H1 (cell line): ENCODE measurements at regions not wholly inside any gene's neighbourhood (a gene's known extent, or its start where the extent isn't known, plus 50 kb on each side); places are given as distances from the start of the nearest gene placed in this dataset.

ENCODE experiments used
- CTCF ChIA-PET: fragments of 300-600 bp; sonication (Branson Sonifier 250); formaldehyde crosslinking; loops from one replicate; lab custom pipeline; 2021; ENCODE audit not compliant: partially characterized antibody; lab: Charles Lee
- POLR2A ChIA-PET: fragments of 300-600 bp; sonication (Branson Sonifier 250); formaldehyde crosslinking; loops from one replicate; lab custom pipeline; 2021; ENCODE audit warnings: inconsistent platforms; ENCODE audit not compliant: partially characterized antibody; lab: Charles Lee
- DNase-seq, 2 experiments: peaks; one replicate each; pipeline versions ENCODE4 v3.0.0 to v3.0.0-alpha.2; 2010 to 2022; ENCODE audit warnings: low spot score in 2 of 2, low read depth in 1 of 2, mixed read lengths in 1 of 2
- FAIRE-seq: peaks from 2 replicates; lab custom pipeline; 2011; peaks lifted over from hg19 to GRCh38; lab: Jason Lieb, UNC
- H2AFZ ChIP-seq: 2 replicates; pipeline ENCODE4 v1.8.1; 2012; ENCODE audit warnings: low read length, inconsistent platforms
- H2AK5ac ChIP-seq: 2 replicates; pipeline ENCODE4 v1.6.1; 2013; ENCODE audit warnings: low read depth, low read length
- H2BK120ac ChIP-seq: replicated peaks from 2 replicates; pipeline ENCODE3; 2013; ENCODE audit warnings: low read depth, low read length, inconsistent platforms
- H2BK12ac ChIP-seq: 2 replicates; pipeline ENCODE4 v1.6.1; 2013; ENCODE audit warnings: low read depth, low read length
- H2BK15ac ChIP-seq: 2 replicates; pipeline ENCODE4 v1.6.1; 2013; ENCODE audit warnings: low read length
- H2BK20ac ChIP-seq: 2 replicates; pipeline ENCODE4 v1.6.1; 2013; ENCODE audit warnings: low read length
- H2BK5ac ChIP-seq: 2 replicates; pipeline ENCODE4 v1.6.1; 2013; ENCODE audit warnings: low read depth, low read length
- H3K14ac ChIP-seq: 2 replicates; pipeline ENCODE4 v1.6.1; 2013; ENCODE audit warnings: inconsistent platforms; ENCODE audit not compliant: insufficient read length
- H3K18ac ChIP-seq: 2 replicates; pipeline ENCODE4 v1.6.1; 2013; ENCODE audit warnings: low read length; ENCODE audit errors: extremely low read depth
- H3K23ac ChIP-seq: 2 replicates; pipeline ENCODE4 v1.6.1; 2013; ENCODE audit warnings: inconsistent platforms; ENCODE audit not compliant: insufficient read length
- H3K23me2 ChIP-seq: 2 replicates; pipeline ENCODE4 v1.6.1; 2013; ENCODE audit warnings: low read depth, low read length
- H3K27ac ChIP-seq: 2 replicates; pipeline ENCODE4 v1.6.1; 2011; ENCODE audit warnings: low read depth, low read length, inconsistent platforms
- H3K27me3 ChIP-seq, 4 experiments: replicated peaks in 1 of 4; 1 replicate in 1 of 4; 2 replicates in 3 of 4; pipeline versions ENCODE4 v1.6.1 to v1.8.1; 2011 to 2013; ENCODE audit warnings: low read length in 3 of 4, mild to moderate bottlenecking in 3 of 4, inconsistent platforms in 2 of 4, mixed read lengths in 2 of 4, moderate library complexity in 1 of 4; ENCODE audit not compliant: control insufficient read depth in 3 of 4, insufficient read depth in 3 of 4; ENCODE audit errors: extremely low read depth in 1 of 4
- H3K36me3 ChIP-seq, 4 experiments: 2 replicates each; pipeline versions ENCODE4 v1.6.1 to v1.8.1; 2011 to 2013; ENCODE audit warnings: mild to moderate bottlenecking in 4 of 4, low read length in 3 of 4, moderate library complexity in 2 of 4, control low read depth in 1 of 4, inconsistent platforms in 1 of 4; ENCODE audit not compliant: insufficient read depth in 4 of 4, control insufficient read depth in 2 of 4
- H3K4ac ChIP-seq: replicated peaks from 2 replicates; pipeline ENCODE3; 2013; ENCODE audit warnings: low read length, low read depth, mixed read lengths, inconsistent platforms; ENCODE audit not compliant: insufficient read length
- H3K4me1 ChIP-seq, 4 experiments: replicated peaks in 1 of 4; 1 replicate in 1 of 4; 2 replicates in 3 of 4; pipeline versions ENCODE4 v1.6.1 to v1.8.1; 2011 to 2013; ENCODE audit warnings: low read length in 3 of 4, inconsistent platforms in 2 of 4, mixed read lengths in 1 of 4; ENCODE audit not compliant: insufficient read depth in 4 of 4, control insufficient read depth in 3 of 4
- H3K4me2 ChIP-seq, 2 experiments: 2 replicates each; pipeline versions ENCODE4 v1.6.1 to v1.8.1; 2011 to 2013; ENCODE audit warnings: low read depth in 2 of 2, low read length in 2 of 2, control low read depth in 1 of 2, inconsistent platforms in 1 of 2, mild to moderate bottlenecking in 1 of 2; ENCODE audit not compliant: insufficient read depth in 1 of 2
- H3K4me3 ChIP-seq, 4 experiments: fragments of 200-600, 300-600 bp in 1 of 4; sonication (generic), shearing (Covaris generic), sonication (Bioruptor Twin) in 1 of 4; 2 replicates each; pipeline versions ENCODE4 v1.5.1 to v1.8.1; 2011 to 2016; ENCODE audit warnings: low read length in 4 of 4, low read depth in 3 of 4, control low read depth in 2 of 4, inconsistent platforms in 2 of 4, mild to moderate bottlenecking in 2 of 4, mixed read lengths in 1 of 4, moderate library complexity in 1 of 4; ENCODE audit not compliant: insufficient read depth in 2 of 4; ENCODE audit errors: extremely low read depth in 1 of 4
- H3K56ac ChIP-seq: replicated peaks from 2 replicates; pipeline ENCODE3; 2013; ENCODE audit warnings: low read depth, mild to moderate bottlenecking, mixed read lengths, low read length, inconsistent platforms; ENCODE audit not compliant: insufficient read length
- H3K79me1 ChIP-seq: 2 replicates; pipeline ENCODE4 v1.6.1; 2013; ENCODE audit warnings: low read depth, low read length, control low read depth
- H3K79me2 ChIP-seq, 2 experiments: 2 replicates each; pipeline versions ENCODE4 v1.6.1 to v1.8.1; 2012 to 2013; ENCODE audit warnings: low read length in 2 of 2, mild to moderate bottlenecking in 2 of 2, inconsistent platforms in 1 of 2; ENCODE audit not compliant: insufficient read depth in 2 of 2, control insufficient read depth in 1 of 2
- H3K9ac ChIP-seq, 4 experiments: replicated peaks in 1 of 4; 1 replicate in 1 of 4; 2 replicates in 3 of 4; pipeline versions ENCODE4 v1.6.1 to v1.8.1; 2011 to 2013; ENCODE audit warnings: low read depth in 3 of 4, low read length in 3 of 4, control low read depth in 2 of 4, mild to moderate bottlenecking in 2 of 4, moderate library complexity in 2 of 4, inconsistent platforms in 1 of 4; ENCODE audit errors: extremely low read depth in 1 of 4
- H3K9me3 ChIP-seq, 2 experiments: 2 replicates each; pipeline versions ENCODE4 v1.6.1 to v1.8.1; 2012 to 2013; ENCODE audit warnings: mild to moderate bottlenecking in 2 of 2, moderate library complexity in 2 of 2, control low read depth in 1 of 2, inconsistent platforms in 1 of 2, low read depth in 1 of 2, low read length in 1 of 2, mixed read lengths in 1 of 2; ENCODE audit not compliant: insufficient read depth in 2 of 2
- H4K20me1 ChIP-seq, 2 experiments: replicated peaks in 1 of 2; 2 replicates each; pipeline versions ENCODE3 to v1.8.1; 2011 to 2013; ENCODE audit warnings: inconsistent platforms in 2 of 2, low read length in 2 of 2, mild to moderate bottlenecking in 1 of 2; ENCODE audit not compliant: insufficient read depth in 2 of 2, control insufficient read depth in 1 of 2
- H4K5ac ChIP-seq: 2 replicates; pipeline ENCODE4 v1.6.1; 2013; ENCODE audit warnings: low read length, low read depth, mixed read lengths, inconsistent platforms; ENCODE audit not compliant: insufficient read length
- H4K8ac ChIP-seq: 2 replicates; pipeline ENCODE4 v1.8.0; 2013; ENCODE audit warnings: mild to moderate bottlenecking, moderate library complexity, low read length, inconsistent platforms; ENCODE audit not compliant: insufficient read depth; ENCODE audit errors: extremely low read depth
- H4K91ac ChIP-seq: replicated peaks from 2 replicates; pipeline ENCODE3; 2013; ENCODE audit warnings: low read length, mixed read lengths, inconsistent platforms; ENCODE audit not compliant: insufficient read length
- SP4 ChIP-seq: IDR thresholded peaks from 2 replicates; pipeline ENCODE4 v1.6.1; 2012; ENCODE audit warnings: low read length, inconsistent platforms
- WGBS, 2 experiments: shearing (Covaris generic) in 1 of 2; methylation state at CpG; one replicate each; pipeline versions ENCODE4 v1.1.6 to v1.1.7; 2013 to 2015; ENCODE audit warnings: low lambda C conversion rate in 2 of 2, mixed read lengths in 2 of 2, inconsistent platforms in 1 of 2, low coverage in 1 of 2, missing lambda C conversion rate in 1 of 2; ENCODE audit not compliant: insufficient replicate concordance in 2 of 2, insufficient coverage in 1 of 2, insufficient read length in 1 of 2; ENCODE audit errors: extremely low coverage in 1 of 2, missing lambda C conversion rate in 1 of 2; 5-methylcytosine and 5-hydroxymethylcytosine counted together

GRCh38 chr12:75754141-75754540, 242.7 kb upstream of the KRR1 start:
- Histone ChIP-seq H2BK20ac (no peak overlapping the region), H3K23me2 (no peaks in the 10 kb centered on the region; the same call in 1 of the 2 replicates), H3K27ac (no peak overlapping the region), H2BK5ac (no peak overlapping the region), H3K79me1 (no peaks in the 10 kb centered on the region), H3K9me3 (no peaks in the 10 kb centered on the region), H2BK12ac (no peak overlapping the region), H3K4me1 (no peaks in the 10 kb centered on the region), H2AK5ac (no peak overlapping the region), H3K9ac (no peak overlapping the region), H3K18ac (no peak overlapping the region), H2BK15ac (no peak overlapping the region), H3K4me2 (no peak overlapping the region), H3K4ac (no peak overlapping the region), H4K5ac (no peak overlapping the region), H2AFZ (no peak overlapping the region), H4K20me1 (no peaks in the 10 kb centered on the region), H3K4me3 (no peak overlapping the region), H3K27me3 (no peaks in the 10 kb centered on the region), H2BK120ac (no peak overlapping the region), H3K56ac (no peak overlapping the region), H3K36me3 (no peaks in the 10 kb centered on the region), H3K23ac (no peak overlapping the region), H4K8ac (no peak overlapping the region), H4K91ac (no peak overlapping the region), H3K79me2 (no peaks in the 10 kb centered on the region), H3K14ac (no peak overlapping the region)
- FAIRE-seq (no peak), DNase-seq (no peak)
- ChIA-PET CTCF (interaction anchor here (0.8 to 1.0 kb wide), 2 partner anchors 9 to 131 kb away, joined by 3 read pairs; no protein-coding TSS in a partner anchor), POLR2A (no interaction called here)
- WGBS, 2 experiments = 87% methylated on average over 1 of the region's 1 CpG; no CpG with 5 or more reads in 1 of the 2 experiments
- TF ChIP-seq SP4 = no peak
